ENCODE measurements at regions not wholly inside any gene's neighbourhood (a gene's known extent, or its start where the extent isn't known, plus 50 kb on each side); places are given as distances from the start of the nearest gene placed in this dataset.

- no peak for TF ChIP-seq CTCF (IDR thresholded peaks at IDR 0.05; ENCODE audit: control insufficient read depth, insufficient read depth, low read depth, low read length, missing control alignments)
- no peak overlapping the region for H3K4me3 ChIP-seq (ENCODE audit: control insufficient read depth, low read depth, low read length)
- DNase-seq (ENCODE audit: low read depth), result peak; percentile 45
These were observed 590.0 kb upstream of the SEMA3D start for GRCh38 chr7:85776691-85777345.

GRCh38 chr7:85775431-85775830 is 588.6 kb upstream of the SEMA3D start:
- TF ChIP-seq CTCF (IDR thresholded peaks at IDR 0.05; ENCODE audit: control insufficient read depth, insufficient read depth, low read depth, low read length, missing control alignments), result no peak
- H3K4me3 ChIP-seq (ENCODE audit: control insufficient read depth, low read depth, low read length), result no peak overlapping the region
- no peak for DNase-seq (ENCODE audit: low read depth)

DNA sequence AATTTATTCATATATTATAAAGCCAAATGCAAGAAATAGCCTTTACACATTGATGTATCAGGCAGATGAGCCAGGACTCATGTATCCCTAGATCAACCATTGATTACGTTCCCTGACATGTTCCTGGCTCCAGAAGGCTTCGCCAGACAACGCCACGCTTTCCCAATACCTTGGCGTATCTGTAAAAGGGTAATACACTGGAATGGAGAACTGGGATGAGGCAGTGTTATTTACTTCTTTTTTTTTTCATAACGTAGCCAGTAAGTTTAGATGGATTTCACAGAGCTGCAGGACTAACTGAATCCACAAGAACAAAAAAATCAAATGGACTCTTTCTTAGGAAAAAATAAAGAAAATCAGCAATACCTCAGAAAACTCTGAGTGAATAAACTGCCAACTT is 588.1 kb upstream of the SEMA3D start:
- no peak for TF ChIP-seq CTCF (IDR thresholded peaks at IDR 0.05; ENCODE audit: control insufficient read depth, insufficient read depth, low read depth, low read length, missing control alignments)
- no peak overlapping the region for H3K4me3 ChIP-seq (ENCODE audit: control insufficient read depth, low read depth, low read length)
- DNase-seq (ENCODE audit: low read depth), result no peak

DNA sequence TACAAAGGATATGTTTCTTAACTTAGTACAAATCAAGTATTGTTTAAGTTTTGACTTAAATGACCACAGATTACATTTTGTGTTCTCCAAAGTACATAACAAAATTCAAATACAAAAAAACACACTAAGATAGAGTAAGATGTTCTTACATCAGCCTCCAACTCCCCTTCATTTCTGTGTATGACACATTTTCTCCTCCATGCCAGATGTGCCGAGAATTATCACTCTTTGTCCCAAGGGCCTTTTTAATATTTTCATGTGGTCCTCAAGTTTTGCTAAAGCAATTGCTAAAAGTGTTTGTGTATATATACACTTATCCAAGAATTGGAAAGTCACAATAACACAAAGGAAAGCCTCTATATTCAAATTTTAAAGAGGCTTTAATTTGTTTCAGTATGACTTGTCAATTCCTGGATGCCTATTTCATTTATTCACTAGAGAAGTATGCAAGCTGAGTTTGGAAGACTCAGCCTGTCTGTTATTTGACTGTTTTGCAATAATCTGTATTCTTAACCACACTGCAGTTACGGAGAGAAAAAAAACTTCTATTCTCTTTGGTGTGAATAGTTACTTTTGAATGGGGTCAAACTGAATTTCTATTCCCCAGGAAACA is 586.4 kb upstream of the SEMA3D start:
- peak; percentile 50 for DNase-seq (ENCODE audit: low read depth)
- no peak for TF ChIP-seq CTCF (IDR thresholded peaks at IDR 0.05; ENCODE audit: control insufficient read depth, insufficient read depth, low read depth, low read length, missing control alignments)
- no peak overlapping the region for H3K4me3 ChIP-seq (ENCODE audit: control insufficient read depth, low read depth, low read length)

DNA sequence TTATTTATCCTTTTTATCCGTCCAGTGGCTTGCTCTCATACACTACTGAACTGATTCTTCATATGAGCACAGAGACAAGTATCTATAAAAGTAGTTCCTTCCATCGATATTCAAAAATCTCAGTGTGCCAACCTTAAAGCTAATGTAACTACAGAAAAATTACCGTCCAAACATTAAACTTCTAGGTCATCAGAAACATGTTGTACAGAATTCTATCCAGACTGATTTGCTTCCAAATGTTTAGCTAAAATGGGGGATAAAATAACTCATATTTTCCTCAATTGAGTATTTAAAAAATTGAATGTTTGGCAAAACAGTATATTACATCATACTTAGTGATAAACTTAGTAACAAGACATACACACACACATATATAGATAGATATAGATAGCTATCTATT is 584.7 kb upstream of the SEMA3D start:
- no peak for TF ChIP-seq CTCF (IDR thresholded peaks at IDR 0.05; ENCODE audit: control insufficient read depth, insufficient read depth, low read depth, low read length, missing control alignments)
- H3K4me3 ChIP-seq (ENCODE audit: control insufficient read depth, low read depth, low read length), result no peak overlapping the region

DNA sequence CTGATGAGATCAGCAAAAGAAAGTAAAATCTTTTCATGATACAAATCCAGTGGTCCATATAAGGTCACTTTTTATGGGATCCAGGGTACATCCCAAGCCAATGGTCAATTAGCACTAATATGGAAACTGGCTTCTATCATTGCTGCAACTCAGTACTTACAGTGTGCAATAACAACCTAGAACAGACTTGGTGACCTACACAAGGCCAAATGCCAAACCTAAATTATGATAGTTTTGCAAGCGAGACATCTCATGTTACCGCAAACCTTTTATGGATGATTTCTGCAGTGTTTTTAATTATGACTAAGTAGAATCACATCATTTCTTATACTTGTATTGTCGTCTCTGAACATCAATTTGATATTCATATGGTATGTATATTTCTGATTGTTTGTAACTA is 583.5 kb upstream of the SEMA3D start:
- peak; percentile 85 for DNase-seq (ENCODE audit: low read depth)
- TF ChIP-seq CTCF (IDR thresholded peaks at IDR 0.05; ENCODE audit: control insufficient read depth, insufficient read depth, low read depth, low read length, missing control alignments), result no peak
- H3K4me3 ChIP-seq (ENCODE audit: control insufficient read depth, low read depth, low read length), result no peak overlapping the region

More for the DNA sequence above, 584.7 kb upstream of the SEMA3D start:
- no peak for DNase-seq (ENCODE audit: low read depth)
